Fibroblast of lung (primary cell): ENCODE measurements at regions not wholly inside any gene's neighbourhood (a gene's known extent, or its start where the extent isn't known, plus 50 kb on each side); places are given as distances from the start of the nearest gene placed in this dataset.

Experiments used
- DNase-seq, 2 donors: peaks; one replicate each; pipeline versions ENCODE4 v3.0.0 to v3.0.0-alpha.2; 2010; ENCODE audit warnings: low read depth in 2 of 2
- H2AFZ ChIP-seq: 2 replicates; pipeline ENCODE4 v1.5.1; 2012; ENCODE audit warnings: low read length, control low read depth, inconsistent platforms
- H3K27ac ChIP-seq: 2 replicates; pipeline ENCODE4 v1.5.1; 2011; ENCODE audit warnings: low read length, control low read depth; ENCODE audit not compliant: insufficient read depth
- H3K27me3 ChIP-seq: 2 replicates; pipeline ENCODE4 v1.5.1; 2011; ENCODE audit warnings: mild to moderate bottlenecking, low read length; ENCODE audit not compliant: control insufficient read depth, insufficient read depth
- H3K36me3 ChIP-seq: 2 replicates; pipeline ENCODE4 v1.5.1; 2011; ENCODE audit warnings: low read length; ENCODE audit not compliant: control insufficient read depth, insufficient read depth
- H3K4me1 ChIP-seq: 2 replicates; pipeline ENCODE4 v1.5.1; 2011; ENCODE audit warnings: low read length; ENCODE audit not compliant: control insufficient read depth, insufficient read depth; ENCODE audit errors: extremely low read depth
- H3K4me2 ChIP-seq: 2 replicates; pipeline ENCODE4 v1.5.1; 2011; ENCODE audit warnings: low read length, control low read depth; ENCODE audit not compliant: insufficient read depth; ENCODE audit errors: extremely low read depth
- H3K4me3 ChIP-seq, 4 experiments: fragments of 200-600 bp in 1 of 4; sonication (generic) in 1 of 4; replicated peaks in 1 of 4; 2 replicates each; pipeline ENCODE4 v1.5.1; 2011 to 2016; ENCODE audit warnings: low read length in 4 of 4, low read depth in 3 of 4, mild to moderate bottlenecking in 3 of 4, control low read depth in 2 of 4, inconsistent platforms in 1 of 4, mixed read lengths in 1 of 4; ENCODE audit not compliant: insufficient read depth in 1 of 4; ENCODE audit errors: control extremely low read depth in 1 of 4
- H3K79me2 ChIP-seq: 2 replicates; pipeline ENCODE4 v1.5.1; 2012; ENCODE audit warnings: mild to moderate bottlenecking, low read length, inconsistent platforms; ENCODE audit not compliant: control insufficient read depth, insufficient read depth
- H3K9ac ChIP-seq: 2 replicates; pipeline ENCODE4 v1.5.1; 2011; ENCODE audit warnings: mild to moderate bottlenecking, low read length, control low read depth; ENCODE audit not compliant: insufficient read depth
- H3K9me3 ChIP-seq: 2 replicates; pipeline ENCODE4 v1.5.1; 2012; ENCODE audit warnings: low read depth, low read length; ENCODE audit not compliant: control insufficient read depth, insufficient read depth
- H4K20me1 ChIP-seq: 2 replicates; pipeline ENCODE4 v1.5.1; 2011; ENCODE audit warnings: low read length; ENCODE audit not compliant: control insufficient read depth, insufficient read depth; ENCODE audit errors: extremely low read depth
- EZH2 ChIP-seq: IDR thresholded peaks from 2 replicates; pipeline ENCODE4 v1.5.1; 2012; ENCODE audit warnings: low read length, control low read depth, mild to moderate bottlenecking; ENCODE audit errors: missing control alignments
- TF ChIP-seq, protein P1 (sequence below), 2 donors: IDR thresholded peaks in 1 of 2; conservative IDR thresholded peaks in 1 of 2; 1 replicate in 1 of 2; 2 replicates in 1 of 2; pipeline ENCODE4 v1.5.1; 2011 to 2012; ENCODE audit warnings: low read length in 2 of 2, control low read depth in 1 of 2, inconsistent platforms in 1 of 2, low read depth in 1 of 2, mild to moderate bottlenecking in 1 of 2

DNA sequence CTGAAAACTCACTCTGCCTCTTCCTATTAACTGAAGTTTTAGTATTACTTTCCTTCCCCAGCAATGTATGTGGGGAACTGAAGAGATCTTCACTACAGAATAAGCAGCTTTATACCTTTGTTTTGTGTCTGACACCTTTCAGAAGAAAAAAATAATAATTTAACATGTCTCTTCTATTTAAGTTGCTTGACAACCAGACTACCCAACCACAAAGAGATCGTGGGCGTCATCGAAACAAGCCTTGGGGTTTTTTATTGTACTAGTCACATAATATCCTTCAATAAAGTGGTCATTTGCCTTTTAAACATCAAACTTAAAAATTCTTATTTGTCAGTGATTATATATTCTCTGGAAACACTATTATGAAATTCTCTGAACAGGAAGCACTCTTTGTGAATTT, 123.7 kb downstream of the CHD9NB start:
- Histone ChIP-seq H3K4me3 (no peak overlapping the region), H3K79me2 (no peaks in the 10 kb centered on the region), H3K4me2 (no peak overlapping the region), H3K9ac (no peak overlapping the region), H3K36me3 (no peaks in the 10 kb centered on the region), H2AFZ (no peak overlapping the region), H3K9me3 (no peaks in the 10 kb centered on the region), H3K27me3 (no peaks in the 10 kb centered on the region), H3K4me1 (no peaks in the 10 kb centered on the region), H3K27ac (no peak overlapping the region), H4K20me1 (no peaks in the 10 kb centered on the region)
- no peak for DNase-seq
- no peak for TF ChIP-seq EZH2
- TF ChIP-seq, protein P1, sequence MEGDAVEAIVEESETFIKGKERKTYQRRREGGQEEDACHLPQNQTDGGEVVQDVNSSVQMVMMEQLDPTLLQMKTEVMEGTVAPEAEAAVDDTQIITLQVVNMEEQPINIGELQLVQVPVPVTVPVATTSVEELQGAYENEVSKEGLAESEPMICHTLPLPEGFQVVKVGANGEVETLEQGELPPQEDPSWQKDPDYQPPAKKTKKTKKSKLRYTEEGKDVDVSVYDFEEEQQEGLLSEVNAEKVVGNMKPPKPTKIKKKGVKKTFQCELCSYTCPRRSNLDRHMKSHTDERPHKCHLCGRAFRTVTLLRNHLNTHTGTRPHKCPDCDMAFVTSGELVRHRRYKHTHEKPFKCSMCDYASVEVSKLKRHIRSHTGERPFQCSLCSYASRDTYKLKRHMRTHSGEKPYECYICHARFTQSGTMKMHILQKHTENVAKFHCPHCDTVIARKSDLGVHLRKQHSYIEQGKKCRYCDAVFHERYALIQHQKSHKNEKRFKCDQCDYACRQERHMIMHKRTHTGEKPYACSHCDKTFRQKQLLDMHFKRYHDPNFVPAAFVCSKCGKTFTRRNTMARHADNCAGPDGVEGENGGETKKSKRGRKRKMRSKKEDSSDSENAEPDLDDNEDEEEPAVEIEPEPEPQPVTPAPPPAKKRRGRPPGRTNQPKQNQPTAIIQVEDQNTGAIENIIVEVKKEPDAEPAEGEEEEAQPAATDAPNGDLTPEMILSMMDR (conservative IDR thresholded peaks at IDR 0.05 in 1 of 2, IDR thresholded peaks at IDR 0.05 in 1 of 2; ENCODE audit: low read depth in 1 of 2, low read length in 2 of 2): no peak

GRCh38 chr16:52925143-52925542, 127.6 kb downstream of the CHD9NB start:
- no peak overlapping the region for H3K27ac ChIP-seq
- no peak overlapping the region for H2AFZ ChIP-seq
- no peak overlapping the region for H3K4me3 ChIP-seq
- no peaks in the 10 kb centered on the region for H3K4me1 ChIP-seq
- H4K20me1 ChIP-seq: no peaks in the 10 kb centered on the region
- no peaks in the 10 kb centered on the region for H3K27me3 ChIP-seq
- H3K9me3 ChIP-seq: no peaks in the 10 kb centered on the region
- H3K36me3 ChIP-seq: no peaks in the 10 kb centered on the region
- TF ChIP-seq, protein P1 (conservative IDR thresholded peaks at IDR 0.05 in 1 of 2, IDR thresholded peaks at IDR 0.05 in 1 of 2; ENCODE audit: low read depth in 1 of 2, low read length in 2 of 2): no peak
- TF ChIP-seq EZH2: no peak
- no peaks in the 10 kb centered on the region for H3K79me2 ChIP-seq
- H3K4me2 ChIP-seq: no peak overlapping the region
- no peak overlapping the region for H3K9ac ChIP-seq
- DNase-seq: no peak

GRCh38 chr16:52924162-52924561, 128.5 kb downstream of the CHD9NB start:
- Histone ChIP-seq H3K27ac (no peak overlapping the region), H4K20me1 (no peaks in the 10 kb centered on the region), H3K4me2 (no peak overlapping the region), H3K36me3 (no peaks in the 10 kb centered on the region), H3K9me3 (no peaks in the 10 kb centered on the region), H3K4me1 (no peaks in the 10 kb centered on the region), H2AFZ (no peak overlapping the region), H3K27me3 (no peaks in the 10 kb centered on the region), H3K79me2 (no peaks in the 10 kb centered on the region), H3K4me3 (no peak overlapping the region), H3K9ac (no peak overlapping the region)
- DNase-seq: no peak
- no peak for TF ChIP-seq EZH2
- TF ChIP-seq, protein P1 (conservative IDR thresholded peaks at IDR 0.05 in 1 of 2, IDR thresholded peaks at IDR 0.05 in 1 of 2; ENCODE audit: low read depth in 1 of 2, low read length in 2 of 2): no peak
